K562 (cell line): ENCODE measurements at regions not wholly inside any gene's neighbourhood (a gene's known extent, or its start where the extent isn't known, plus 50 kb on each side); places are given as distances from the start of the nearest gene placed in this dataset.

ENCODE experiments used
- ATAC-seq: fragments of 200-7000 bp; cut with Tn5 transposase; 3 replicates; pipeline ENCODE4 v1.9.1; 2020; ENCODE audit warnings: moderate library complexity
- BruUV-seq: library from RNA; stranded (reverse); fragments of 400-500 nt; replicated peaks from 2 replicates; lab custom pipeline; 2021; lab: Mats Ljungman, UMichigan
- CTCF ChIA-PET: fragments of 300-600 bp; formaldehyde crosslinking; extraction: SDS; loops from one replicate; lab custom pipeline; 2021; ENCODE audit warnings: low intra/inter-chr PET ratio; lab: Yijun Ruan, JAX
- POLR2A ChIA-PET: fragments of 300-600, 350-650 bp; sonication (Branson Sonifier 250); formaldehyde crosslinking; extraction: SDS; loops from one replicate; lab custom pipeline; 2021; ENCODE audit warnings: antibody characterized with exemption, inconsistent platforms; lab: Yijun Ruan, JAX
- DNase-seq, 4 experiments: peaks; one replicate each; pipeline versions ENCODE4 v3.0.0 to v3.0.0-alpha.2; 2011 to 2018; ENCODE audit warnings: low spot score in 3 of 4, mixed read lengths in 3 of 4; ENCODE audit errors: extremely low read depth in 1 of 4
- FAIRE-seq: peaks from 2 replicates; lab custom pipeline; 2011; peaks lifted over from hg19 to GRCh38; lab: Jason Lieb, UNC
- H2AFZ ChIP-seq: 2 replicates; pipeline ENCODE4 v1.6.0; 2011; ENCODE audit warnings: low read depth, low read length, control low read depth, inconsistent platforms
- H3K27ac ChIP-seq: fragments of 200-600 bp; 3 replicates; pipeline ENCODE4 v1.8.0; 2011; ENCODE audit warnings: low read depth, mild to moderate bottlenecking, control low read depth, inconsistent platforms, low read length, moderate library complexity, mixed read lengths; ENCODE audit errors: extremely low read depth
- H3K27me3 ChIP-seq, 2 experiments: fragments of 300-600 bp in 1 of 2; 2 replicates in 1 of 2; 3 replicates in 1 of 2; pipeline versions ENCODE4 v1.6.0 to v1.8.0; 2011; ENCODE audit warnings: inconsistent platforms in 2 of 2, low read length in 2 of 2, mild to moderate bottlenecking in 1 of 2, mixed read lengths in 1 of 2, moderate library complexity in 1 of 2; ENCODE audit not compliant: control insufficient read depth in 2 of 2, insufficient read depth in 2 of 2
- H3K36me3 ChIP-seq: fragments of 300-600 bp; 3 replicates; pipeline ENCODE4 v1.8.0; 2011; ENCODE audit warnings: mild to moderate bottlenecking, low read length, inconsistent platforms; ENCODE audit not compliant: control insufficient read depth, insufficient read depth
- H3K4me1 ChIP-seq, 2 experiments: fragments of 200-600 bp in 1 of 2; replicated peaks in 1 of 2; 2 replicates in 1 of 2; 3 replicates in 1 of 2; pipeline versions ENCODE4 v1.5.1 to v1.8.0; 2011; ENCODE audit warnings: inconsistent platforms in 2 of 2, low read length in 2 of 2, mild to moderate bottlenecking in 1 of 2, mixed read lengths in 1 of 2, moderate library complexity in 1 of 2; ENCODE audit not compliant: control insufficient read depth in 2 of 2, insufficient read depth in 2 of 2
- H3K4me2 ChIP-seq: 2 replicates; pipeline ENCODE4 v1.6.1; 2011; ENCODE audit warnings: low read length, control low read depth, inconsistent platforms, mixed read lengths; ENCODE audit not compliant: insufficient read depth
- H3K4me3 ChIP-seq: fragments of 200-600 bp; sonication (generic), shearing (Covaris generic); 2 replicates; pipeline ENCODE4 v1.5.1; 2016; ENCODE audit warnings: control low read depth, inconsistent platforms
- H3K79me2 ChIP-seq: fragments of 200-600 bp; 3 replicates; pipeline ENCODE4 v1.8.0; 2011; ENCODE audit warnings: low read length, inconsistent platforms; ENCODE audit not compliant: control insufficient read depth, insufficient read depth
- H3K9ac ChIP-seq, 2 experiments: 2 replicates each; pipeline versions ENCODE4 v1.6.0 to v1.6.1; 2011; ENCODE audit warnings: low read depth in 2 of 2, low read length in 2 of 2, control low read depth in 1 of 2, inconsistent platforms in 1 of 2, mild to moderate bottlenecking in 1 of 2, mixed read lengths in 1 of 2; ENCODE audit not compliant: insufficient read depth in 1 of 2
- H3K9me1 ChIP-seq: one replicate; pipeline ENCODE4 v1.6.0; 2011; ENCODE audit warnings: inconsistent platforms, mild to moderate bottlenecking, low read length, moderate library complexity; ENCODE audit not compliant: control insufficient read depth, insufficient read depth
- H3K9me3 ChIP-seq: replicated peaks from 2 replicates; pipeline ENCODE4 v1.5.1; 2011; ENCODE audit warnings: low read depth, low read length, inconsistent platforms; ENCODE audit not compliant: control insufficient read depth, insufficient read depth
- H4K20me1 ChIP-seq: replicated peaks from 2 replicates; pipeline ENCODE4 v1.6.1; 2011; ENCODE audit warnings: low read length, inconsistent platforms, mixed read lengths; ENCODE audit not compliant: control insufficient read depth, insufficient read depth
- ARID2 ChIP-seq: fragments of 450-650 bp; IDR thresholded peaks from 2 replicates; pipeline ENCODE4 v1.6.1; 2017; ENCODE audit warnings: antibody characterized with exemption, mild to moderate bottlenecking
- CTBP1 ChIP-seq: fragments of 450-650 bp; IDR thresholded peaks from 2 replicates; pipeline ENCODE4 v1.6.1; 2016; ENCODE audit warnings: borderline replicate concordance
- CTCF ChIP-seq, 3 experiments: IDR thresholded peaks in 2 of 3; conservative IDR thresholded peaks in 1 of 3; 2 replicates each; pipeline ENCODE4 v1.5.1; 2011 to 2012; ENCODE audit warnings: low read length in 3 of 3, mild to moderate bottlenecking in 3 of 3, control low read depth in 2 of 3, improper control_type of control experiment in 1 of 3, inconsistent platforms in 1 of 3, low read depth in 1 of 3, mixed read lengths in 1 of 3, moderate library complexity in 1 of 3; ENCODE audit not compliant: insufficient read depth in 2 of 3
- DMBX1 ChIP-seq: fragments of 250-450 bp; sonication (Bioruptor Pico); IDR thresholded peaks from 2 replicates; pipeline ENCODE4 v1.8.0; 2022; ENCODE audit warnings: inconsistent platforms, mild to moderate bottlenecking, moderate library complexity, borderline replicate concordance
- HDAC3 ChIP-seq: fragments of 450-650 bp; IDR thresholded peaks from 2 replicates; pipeline ENCODE4 v1.6.1; 2018; ENCODE audit warnings: borderline replicate concordance, mild to moderate bottlenecking, moderate library complexity; ENCODE audit not compliant: partially characterized antibody
- MAZ ChIP-seq, 2 experiments: fragments of 450-650 bp in 1 of 2; sonication (generic) in 1 of 2; formaldehyde crosslinking; IDR thresholded peaks in 1 of 2; conservative IDR thresholded peaks in 1 of 2; 2 replicates each; pipeline versions ENCODE4 v1.4.0 to v1.5.0; 2020; ENCODE audit warnings: mild to moderate bottlenecking in 1 of 2, missing genetic modification reagents in 1 of 2
- SMC3 ChIP-seq: conservative IDR thresholded peaks from 2 replicates; pipeline ENCODE4 v1.6.1; 2011; ENCODE audit warnings: low read depth, low read length, improper control_type of control experiment; ENCODE audit not compliant: insufficient read depth
- SNAPC5 ChIP-seq: fragments of 250-450 bp; sonication (Bioruptor Pico); IDR thresholded peaks from 2 replicates; pipeline ENCODE4 v1.8.0; 2021; ENCODE audit warnings: moderate library complexity, mild to moderate bottlenecking, inconsistent platforms
- SREBF2 ChIP-seq: sonication (generic); formaldehyde crosslinking; IDR thresholded peaks from 2 replicates; pipeline ENCODE4 v1.4.0; 2020; ENCODE audit warnings: mild to moderate bottlenecking, missing genetic modification reagents
- ZNF23 ChIP-seq: fragments of 250-450 bp; sonication (Bioruptor Pico); IDR thresholded peaks from 2 replicates; pipeline ENCODE4 v1.4.0; 2020; ENCODE audit warnings: mild to moderate bottlenecking
- ZNF57 ChIP-seq: fragments of 450-650 bp; formaldehyde crosslinking; IDR thresholded peaks from 2 replicates; pipeline ENCODE4 v1.4.0; 2020; ENCODE audit warnings: mild to moderate bottlenecking, moderate library complexity
- WGBS: fragments of 100-300 bp; shearing (Covaris generic); methylation state at CpG from one replicate; pipeline ENCODE4 v1.1.6; 2016; ENCODE audit warnings: low coverage, mixed read lengths; ENCODE audit not compliant: insufficient coverage; ENCODE audit errors: missing lambda C conversion rate; 5-methylcytosine and 5-hydroxymethylcytosine counted together
- in situ Hi-C: fragments of 300-500 bp; cut with MboI; formaldehyde crosslinking; loops from 4 replicates; pipeline ENCODE4 v1.15.0; 2018; ENCODE audit warnings: inconsistent platforms, mixed read lengths
- intact Hi-C: fragments of 100-400 bp; cut with micrococcal nuclease; formaldehyde crosslinking; loops from 2 replicates; pipeline ENCODE4 v1.14.2; 2022
- TF ChIP-seq, protein P1 (sequence below), 2 experiments: fragments of 450-650 bp in 1 of 2; sonication (generic) in 1 of 2; formaldehyde crosslinking; conservative IDR thresholded peaks; 2 replicates each; pipeline versions ENCODE4 v1.4.0 to v1.8.1; 2020 to 2022; ENCODE audit warnings: mild to moderate bottlenecking in 1 of 2, missing genetic modification reagents in 1 of 2
- TF ChIP-seq, protein P2 (sequence below): fragments of 450-650 bp; formaldehyde crosslinking; IDR thresholded peaks from 2 replicates; pipeline ENCODE4 v1.4.0; 2020; ENCODE audit warnings: mild to moderate bottlenecking, moderate library complexity
- TF ChIP-seq, protein P3 (sequence below): fragments of 450-650 bp; IDR thresholded peaks from 2 replicates; pipeline ENCODE4 v1.6.1; 2016; ENCODE audit warnings: antibody characterized with exemption

GRCh38 chr18:66300141-66300540, 303.7 kb downstream of the CDH19 start:
- FAIRE-seq, result no peak
- no TSS peak for BruUV-seq
- CTCF ChIA-PET, result no interaction called here

More at GRCh38 chr18:66300141-66300540, 303.7 kb downstream of the CDH19 start:
- Histone ChIP-seq H3K27ac (no peak overlapping the region), H3K4me2 (no peak overlapping the region), H3K9me3 (no peaks in the 10 kb centered on the region), H3K4me3 (no peak overlapping the region), H3K36me3 (no peaks in the 10 kb centered on the region), H4K20me1 (no peaks in the 10 kb centered on the region), H2AFZ (no peak overlapping the region), H3K27me3 (no peaks in the 10 kb centered on the region), H3K79me2 (no peaks in the 10 kb centered on the region), H3K9ac (no peak overlapping the region), H3K9me1 (no peaks in the 10 kb centered on the region), H3K4me1 (no peaks in the 10 kb centered on the region)
- TF ChIP-seq SNAPC5 (CRISPR knock-in tag) (no peak), ZNF57 (CRISPR knock-in tag) (no peak), CTCF (IDR thresholded peaks at IDR 0.05 in 2 of 3, conservative IDR thresholded peaks at IDR 0.05 in 1 of 3; ENCODE audit: insufficient read depth in 2 of 3, low read depth in 1 of 3, low read length in 3 of 3) (no peak), CTBP1 (no peak), DMBX1 (CRISPR knock-in tag) (no peak), SMC3 (no peak), MAZ (CRISPR knock-in tag; conservative IDR thresholded peaks at IDR 0.05 in 1 of 2, IDR thresholded peaks at IDR 0.05 in 1 of 2) (no peak), ZNF23 (CRISPR knock-in tag) (no peak), SREBF2 (CRISPR knock-in tag) (no peak), HDAC3 (no peak), ARID2 (no peak)
- TF ChIP-seq, protein P1, sequence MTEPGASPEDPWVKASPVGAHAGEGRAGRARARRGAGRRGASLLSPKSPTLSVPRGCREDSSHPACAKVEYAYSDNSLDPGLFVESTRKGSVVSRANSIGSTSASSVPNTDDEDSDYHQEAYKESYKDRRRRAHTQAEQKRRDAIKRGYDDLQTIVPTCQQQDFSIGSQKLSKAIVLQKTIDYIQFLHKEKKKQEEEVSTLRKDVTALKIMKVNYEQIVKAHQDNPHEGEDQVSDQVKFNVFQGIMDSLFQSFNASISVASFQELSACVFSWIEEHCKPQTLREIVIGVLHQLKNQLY (CRISPR knock-in tag; conservative IDR thresholded peaks at IDR 0.05), result no peak
- TF ChIP-seq, protein P2, sequence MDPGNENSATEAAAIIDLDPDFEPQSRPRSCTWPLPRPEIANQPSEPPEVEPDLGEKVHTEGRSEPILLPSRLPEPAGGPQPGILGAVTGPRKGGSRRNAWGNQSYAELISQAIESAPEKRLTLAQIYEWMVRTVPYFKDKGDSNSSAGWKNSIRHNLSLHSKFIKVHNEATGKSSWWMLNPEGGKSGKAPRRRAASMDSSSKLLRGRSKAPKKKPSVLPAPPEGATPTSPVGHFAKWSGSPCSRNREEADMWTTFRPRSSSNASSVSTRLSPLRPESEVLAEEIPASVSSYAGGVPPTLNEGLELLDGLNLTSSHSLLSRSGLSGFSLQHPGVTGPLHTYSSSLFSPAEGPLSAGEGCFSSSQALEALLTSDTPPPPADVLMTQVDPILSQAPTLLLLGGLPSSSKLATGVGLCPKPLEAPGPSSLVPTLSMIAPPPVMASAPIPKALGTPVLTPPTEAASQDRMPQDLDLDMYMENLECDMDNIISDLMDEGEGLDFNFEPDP, result no peak
- TF ChIP-seq, protein P3, sequence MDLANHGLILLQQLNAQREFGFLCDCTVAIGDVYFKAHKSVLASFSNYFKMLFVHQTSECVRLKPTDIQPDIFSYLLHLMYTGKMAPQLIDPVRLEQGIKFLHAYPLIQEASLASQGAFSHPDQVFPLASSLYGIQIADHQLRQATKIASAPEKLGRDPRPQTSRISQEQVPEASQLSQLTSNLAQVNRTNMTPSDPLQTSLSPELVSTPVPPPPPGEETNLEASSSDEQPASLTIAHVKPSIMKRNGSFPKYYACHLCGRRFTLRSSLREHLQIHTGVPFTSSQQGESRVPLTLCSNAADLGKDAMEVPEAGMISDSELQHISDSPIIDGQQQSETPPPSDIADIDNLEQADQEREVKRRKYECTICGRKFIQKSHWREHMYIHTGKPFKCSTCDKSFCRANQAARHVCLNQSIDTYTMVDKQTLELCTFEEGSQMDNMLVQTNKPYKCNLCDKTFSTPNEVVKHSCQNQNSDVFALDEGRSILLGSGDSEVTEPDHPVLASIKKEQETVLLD, result no peak
- no peak for DNase-seq
- POLR2A ChIA-PET, result no interaction called here
- ATAC-seq, result no peak
- in situ Hi-C loops (no loop called here), intact Hi-C loops (no loop called here)
- WGBS, result 0% methylated on average over 5 of the region's 5 CpGs
